ELF-1 (cell line): ENCODE measurements at regions not wholly inside any gene's neighbourhood (a gene's known extent, or its start where the extent isn't known, plus 50 kb on each side); places are given as distances from the start of the nearest gene placed in this dataset.
"Not testable (repeated sequence)": the region's sequence is repeated elsewhere in the genome, so short reads cannot be mapped to it uniquely, and the experiment has no call there.

Experiments used
- DNase-seq: peaks from one replicate; pipeline ENCODE4 v3.0.0-alpha.2; 2016; ENCODE audit warnings: low read depth, low spot score

DNA sequence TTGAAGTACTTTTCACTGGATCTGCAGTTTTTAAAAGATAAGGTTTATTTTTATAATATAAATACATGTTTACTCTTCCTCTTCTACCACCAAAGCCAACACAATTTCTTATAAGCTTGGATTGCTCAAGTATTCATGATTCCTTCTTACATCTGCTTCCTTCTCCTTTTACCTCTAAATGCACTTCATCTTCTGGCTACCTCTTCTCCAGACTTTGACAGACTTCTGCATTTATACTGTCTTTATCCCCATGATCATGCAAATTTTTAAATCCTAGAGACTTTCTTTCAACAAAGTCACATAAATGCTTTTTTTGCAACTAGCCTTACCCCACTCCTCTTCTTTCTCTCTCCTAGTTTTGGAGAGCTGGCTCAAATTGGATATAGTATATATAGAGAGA, 142.9 kb downstream of the TFAP2B start:
- no peak for DNase-seq

DNA sequence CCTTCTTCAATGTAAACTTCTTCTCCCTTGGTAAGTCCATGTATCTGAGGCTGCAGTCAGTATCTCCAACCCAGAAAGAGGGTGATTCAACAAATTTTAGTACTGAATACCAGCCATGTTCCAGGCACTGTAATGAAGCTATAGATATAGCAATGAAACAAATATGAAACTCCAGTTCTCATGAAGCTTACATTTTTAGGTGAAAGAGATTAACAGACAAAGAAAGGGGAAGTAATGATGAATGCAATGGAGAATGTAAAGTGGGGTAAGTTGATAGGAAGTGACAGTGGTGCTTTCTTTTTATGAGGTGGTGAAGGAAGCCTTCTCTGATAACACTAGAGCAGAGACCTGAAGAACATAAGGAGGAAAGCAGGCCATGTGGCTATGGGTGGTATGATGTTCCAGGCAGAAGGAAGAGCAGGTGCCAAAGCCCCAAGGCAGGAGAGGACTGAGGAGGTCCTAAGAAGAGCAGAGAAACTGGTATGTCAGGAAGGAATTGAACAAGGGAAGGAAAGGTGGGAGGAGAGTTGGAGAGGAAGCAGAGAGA, 143.6 kb downstream of the TFAP2B start:
- DNase-seq: no peak

DNA sequence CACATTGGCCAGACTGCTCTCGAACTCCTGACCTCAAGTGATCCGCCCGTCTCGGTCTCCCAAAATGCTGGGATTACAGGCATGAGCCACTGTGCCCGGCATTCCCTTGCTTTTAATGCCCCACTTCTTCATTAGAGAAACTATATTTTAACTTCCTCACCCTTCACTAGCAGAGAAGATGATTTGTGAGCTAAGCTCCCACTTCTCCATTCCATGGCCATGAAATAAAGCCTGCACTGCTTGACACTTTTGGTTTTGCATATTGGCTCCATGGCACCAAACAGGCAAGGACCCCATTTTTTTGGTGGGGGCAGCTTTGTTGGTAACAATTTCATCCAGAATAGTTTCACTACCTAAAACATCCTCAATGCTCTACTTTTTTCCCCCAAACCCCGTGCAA, 145.3 kb downstream of the TFAP2B start:
- no peak for DNase-seq

GRCh38 chr6:50965495-50965894, 146.8 kb downstream of the TFAP2B start:
- no peak for DNase-seq

GRCh38 chr6:50966532-50966931, 147.9 kb downstream of the TFAP2B start:
- no peak for DNase-seq

- DNase-seq: no peak
These were observed 148.3 kb downstream of the TFAP2B start for GRCh38 chr6:50966986-50967385.

GRCh38 chr6:50968246-50968645, 149.6 kb downstream of the TFAP2B start:
- not testable (repeated sequence) for DNase-seq

DNA sequence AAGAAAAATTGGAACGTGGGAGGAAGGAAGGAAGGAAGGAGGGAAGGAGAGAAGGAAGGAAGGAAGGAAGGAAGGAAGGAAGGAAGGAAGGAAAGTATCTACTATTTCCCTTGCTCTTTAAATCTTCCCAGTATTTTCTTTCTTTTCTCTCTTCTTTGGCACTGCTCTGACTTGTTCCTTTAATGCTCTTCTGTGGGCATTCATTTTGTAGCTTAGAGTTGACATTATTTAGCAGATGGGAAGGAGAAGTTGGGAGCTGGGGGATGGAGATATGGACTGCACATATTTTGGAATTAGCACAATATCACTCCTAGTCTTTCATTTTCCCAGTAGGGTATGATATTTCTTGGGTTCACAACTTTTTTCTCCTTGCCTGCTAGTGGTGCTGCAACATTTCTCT, 152.2 kb downstream of the TFAP2B start:
- no peak for DNase-seq

GRCh38 chr6:50973464-50973863, 154.8 kb downstream of the TFAP2B start:
- DNase-seq: no peak

DNA sequence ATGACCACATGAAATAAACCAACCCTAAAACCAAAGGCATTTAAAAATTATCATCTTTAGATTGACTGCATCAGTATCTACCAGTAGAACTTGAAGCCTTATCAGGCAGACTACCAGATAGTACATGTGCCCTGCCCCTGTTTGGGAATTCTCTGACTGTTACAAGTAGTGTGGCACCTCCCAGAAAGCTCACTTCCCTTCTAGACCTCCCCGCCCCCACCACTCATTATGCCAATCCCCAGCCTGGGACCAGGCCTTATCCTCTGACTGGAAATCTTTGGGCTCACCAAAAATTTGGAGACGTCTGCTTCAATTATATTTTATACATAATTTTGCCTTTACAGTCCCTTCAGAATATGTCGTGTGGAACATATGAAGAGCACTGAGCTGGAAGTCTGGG, 155.6 kb downstream of the TFAP2B start:
- no peak for DNase-seq

DNA sequence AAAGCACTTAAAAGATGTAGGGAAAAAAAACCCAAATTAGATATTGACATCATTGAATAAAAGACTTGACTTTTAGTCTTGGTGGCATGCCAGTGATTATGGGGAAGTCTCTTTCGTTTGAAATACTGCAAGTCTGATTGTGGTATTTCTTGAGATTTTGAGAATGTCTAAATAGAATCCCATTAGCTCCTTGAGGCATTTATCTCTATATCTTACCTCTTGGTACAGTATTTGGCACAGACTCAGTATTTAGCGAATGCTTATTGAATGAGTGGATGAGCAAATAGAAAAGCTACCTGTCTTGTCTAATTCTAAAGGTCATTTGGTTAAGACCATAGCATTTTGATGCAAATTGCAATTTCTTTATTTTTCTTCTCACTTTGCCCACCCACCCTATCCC, 156.5 kb downstream of the TFAP2B start:
- no peak for DNase-seq

DNA sequence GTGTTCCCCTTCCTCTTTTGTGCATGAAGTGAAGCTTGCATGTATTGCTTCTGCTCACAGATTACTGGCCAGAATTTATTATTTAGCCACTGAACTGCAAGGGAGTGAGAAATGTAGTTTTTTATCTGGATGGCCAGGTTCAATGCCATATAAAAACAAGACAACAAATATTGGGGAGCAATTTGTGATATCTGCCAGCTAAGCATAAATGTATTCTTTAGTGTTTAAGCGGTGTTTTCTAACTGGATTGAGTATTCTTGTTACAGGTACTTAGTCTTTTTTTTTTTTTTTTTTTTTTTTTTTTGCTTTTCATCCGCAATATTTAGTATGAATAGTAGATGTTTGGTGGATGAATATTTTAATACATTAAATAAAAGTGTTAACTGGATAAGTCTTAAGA, 158.2 kb downstream of the TFAP2B start:
- DNase-seq: no peak

DNA sequence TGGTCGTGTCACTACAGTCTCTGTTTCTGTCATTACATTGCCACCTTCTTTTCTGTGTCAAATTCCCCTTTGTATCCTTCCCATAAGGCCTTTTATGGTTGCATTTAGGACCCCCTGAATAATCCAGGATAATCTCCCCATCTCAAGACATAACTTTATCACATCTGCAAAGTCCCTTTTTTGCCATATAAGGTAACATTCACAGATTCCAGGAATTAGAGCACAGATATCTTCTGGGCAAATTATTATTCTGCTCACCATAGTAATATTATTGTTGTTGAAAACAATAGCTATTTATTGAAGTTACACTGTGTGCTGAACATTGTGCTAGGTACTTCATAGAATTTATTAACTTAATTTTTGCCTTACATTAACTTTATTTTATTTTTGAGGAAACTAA, 159.1 kb downstream of the TFAP2B start:
- no peak for DNase-seq

- DNase-seq: no peak
These were observed 159.9 kb downstream of the TFAP2B start for GRCh38 chr6:50978380-50979170.

- no peak for DNase-seq
These were observed 160.5 kb downstream of the TFAP2B start for GRCh38 chr6:50979171-50979525.

GRCh38 chr6:50984135-50984534, 165.5 kb downstream of the TFAP2B start:
- no peak for DNase-seq

- no peak for DNase-seq
These were observed 167.6 kb downstream of the TFAP2B start for GRCh38 chr6:50986319-50986718.

DNA sequence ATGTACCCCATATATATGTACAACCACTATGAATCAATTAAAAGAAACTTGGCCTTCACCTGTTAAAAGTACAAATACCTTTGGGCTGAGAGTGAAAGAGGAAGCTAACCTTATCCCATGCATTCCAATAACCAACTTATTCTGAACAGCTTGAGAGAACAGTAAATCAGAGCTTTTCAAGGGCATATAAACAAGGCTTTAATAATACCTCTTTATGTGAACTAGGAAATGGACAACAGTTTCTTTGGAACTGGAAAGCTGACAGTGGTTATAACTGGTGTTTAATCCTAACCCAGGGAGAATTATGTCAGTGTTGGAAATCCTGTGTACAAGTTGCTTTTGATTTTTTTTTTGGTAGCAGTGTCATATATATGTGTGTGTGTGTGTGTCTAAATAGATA, 170.5 kb downstream of the TFAP2B start:
- no peak for DNase-seq

DNA sequence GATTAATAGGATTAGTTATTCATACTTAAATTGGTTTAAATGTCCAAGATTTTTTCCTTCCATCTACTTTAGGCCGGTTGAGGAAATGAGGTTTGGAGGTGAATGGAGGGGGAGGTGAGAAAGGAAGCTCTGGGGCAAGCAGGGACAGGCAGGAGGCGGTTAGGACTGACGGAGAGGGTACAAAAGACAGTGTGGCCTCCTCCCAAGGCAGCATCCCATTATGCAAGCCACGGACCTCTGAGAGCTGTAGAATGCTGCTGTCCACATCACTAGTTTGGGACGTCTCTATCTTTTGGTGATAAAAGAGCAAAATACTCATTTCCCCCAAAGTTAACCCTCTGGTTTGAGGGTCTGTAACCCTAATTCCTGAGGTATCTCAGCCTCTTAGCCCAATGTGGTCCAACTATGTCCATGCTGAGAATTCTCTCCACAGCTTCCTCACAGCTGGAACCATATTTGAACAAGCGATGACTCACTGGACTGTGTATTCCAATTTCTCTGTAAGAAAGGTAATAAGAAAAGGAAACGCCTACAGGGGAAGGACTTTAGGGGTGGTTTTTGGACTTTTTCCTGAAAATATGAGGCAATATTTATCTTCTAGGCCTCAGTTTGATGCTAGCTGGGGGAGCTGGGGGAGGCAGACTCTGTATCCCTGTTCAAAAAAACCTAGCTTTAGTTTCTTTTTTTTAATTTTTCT, 172.2 kb downstream of the TFAP2B start:
- DNase-seq: no peak

GRCh38 chr6:50992232-50992631, 173.6 kb downstream of the TFAP2B start:
- DNase-seq: no peak

- no peak for DNase-seq
These were observed 174.3 kb downstream of the TFAP2B start for GRCh38 chr6:50992704-50993625.
